Right atrium auricular region (tissue), 2 donors: ENCODE measurements at regions not wholly inside any gene's neighbourhood (a gene's known extent, or its start where the extent isn't known, plus 50 kb on each side); places are given as distances from the start of the nearest gene placed in this dataset.

ENCODE experiments used
- DNase-seq: peaks from one replicate; pipeline ENCODE4 v3.0.0-alpha.2; 2019; ENCODE audit warnings: low spot score
- H3K27ac ChIP-seq, 2 donors: fragments of 200-600 bp; sonication (generic); 1 replicate in 1 of 2; 2 replicates in 1 of 2; pipeline ENCODE4 v1.5.1; 2016 to 2019
- H3K27me3 ChIP-seq, 2 donors: fragments of 200-600 bp; sonication (generic); one replicate each; pipeline versions ENCODE4 v1.5.1 to v1.6.0; 2017 to 2019
- H3K36me3 ChIP-seq: fragments of 200-600 bp; sonication (generic); one replicate; pipeline ENCODE4 v1.5.1; 2016
- H3K4me1 ChIP-seq, 2 donors: fragments of 200-600 bp; sonication (generic); one replicate each; pipeline versions ENCODE4 v1.5.1 to v1.6.0; 2017 to 2019
- H3K4me3 ChIP-seq, 2 donors: fragments of 200-600 bp; sonication (generic); 1 replicate in 1 of 2; 2 replicates in 1 of 2; pipeline ENCODE4 v1.5.1; 2017 to 2019; ENCODE audit warnings: mild to moderate bottlenecking in 1 of 2, moderate library complexity in 1 of 2
- H3K9me3 ChIP-seq, 2 donors: fragments of 200-600 bp; sonication (generic); one replicate each; pipeline ENCODE4 v1.5.1; 2019
- TF ChIP-seq, protein P1 (sequence below), 2 donors: fragments of 200-600 bp; sonication (generic); IDR thresholded peaks; one replicate each; pipeline ENCODE4 v1.5.1; 2019; ENCODE audit warnings: antibody characterized with exemption in 2 of 2

DNA sequence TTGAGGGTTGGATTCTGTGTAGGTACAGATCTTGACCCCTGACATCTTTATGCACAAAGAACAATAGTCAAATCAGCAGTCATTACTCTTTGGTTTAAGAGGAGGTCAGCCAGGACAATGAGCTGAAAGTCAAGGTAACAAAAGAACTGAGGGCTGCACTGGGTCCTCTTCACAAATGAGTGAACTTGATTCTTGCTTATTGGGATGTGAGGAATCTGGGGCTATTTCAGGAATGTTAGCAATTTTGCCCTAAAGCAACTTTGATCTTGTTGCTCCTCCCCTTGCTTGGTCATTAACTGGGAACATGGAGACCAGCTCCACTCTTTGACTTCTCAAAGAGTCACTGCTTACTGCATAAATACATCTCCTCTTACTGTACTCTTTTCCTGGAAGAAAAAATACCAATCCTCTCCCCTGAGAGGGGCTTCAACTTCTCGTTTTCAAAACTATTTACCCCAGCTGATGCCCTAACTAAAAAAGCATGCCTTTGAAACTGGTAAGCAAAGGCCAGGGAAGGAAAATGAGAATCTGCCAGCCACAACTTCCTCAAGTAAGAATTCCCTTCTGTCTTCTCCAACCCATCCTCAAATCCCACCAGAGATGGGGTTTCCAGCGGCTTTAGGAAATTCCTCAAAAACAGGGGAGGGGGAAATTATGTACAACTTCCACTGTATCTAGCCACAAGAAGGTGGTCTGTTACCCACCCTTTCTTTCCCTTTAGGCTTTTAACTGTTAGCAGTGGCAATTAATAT lies 368.3 kb downstream of the ENC1 start:
- H3K27me3 ChIP-seq, result no peaks in the 10 kb centered on the region
- no peak for DNase-seq
- H3K4me1 ChIP-seq, result no peaks in the 10 kb centered on the region
- H3K4me3 ChIP-seq, result no peak overlapping the region
- no peak overlapping the region for H3K27ac ChIP-seq
- no peaks in the 10 kb centered on the region for H3K9me3 ChIP-seq
- TF ChIP-seq, protein P1, sequence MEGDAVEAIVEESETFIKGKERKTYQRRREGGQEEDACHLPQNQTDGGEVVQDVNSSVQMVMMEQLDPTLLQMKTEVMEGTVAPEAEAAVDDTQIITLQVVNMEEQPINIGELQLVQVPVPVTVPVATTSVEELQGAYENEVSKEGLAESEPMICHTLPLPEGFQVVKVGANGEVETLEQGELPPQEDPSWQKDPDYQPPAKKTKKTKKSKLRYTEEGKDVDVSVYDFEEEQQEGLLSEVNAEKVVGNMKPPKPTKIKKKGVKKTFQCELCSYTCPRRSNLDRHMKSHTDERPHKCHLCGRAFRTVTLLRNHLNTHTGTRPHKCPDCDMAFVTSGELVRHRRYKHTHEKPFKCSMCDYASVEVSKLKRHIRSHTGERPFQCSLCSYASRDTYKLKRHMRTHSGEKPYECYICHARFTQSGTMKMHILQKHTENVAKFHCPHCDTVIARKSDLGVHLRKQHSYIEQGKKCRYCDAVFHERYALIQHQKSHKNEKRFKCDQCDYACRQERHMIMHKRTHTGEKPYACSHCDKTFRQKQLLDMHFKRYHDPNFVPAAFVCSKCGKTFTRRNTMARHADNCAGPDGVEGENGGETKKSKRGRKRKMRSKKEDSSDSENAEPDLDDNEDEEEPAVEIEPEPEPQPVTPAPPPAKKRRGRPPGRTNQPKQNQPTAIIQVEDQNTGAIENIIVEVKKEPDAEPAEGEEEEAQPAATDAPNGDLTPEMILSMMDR (IDR thresholded peaks at IDR 0.05), result no peak
- H3K36me3 ChIP-seq, result no peaks in the 10 kb centered on the region

DNA sequence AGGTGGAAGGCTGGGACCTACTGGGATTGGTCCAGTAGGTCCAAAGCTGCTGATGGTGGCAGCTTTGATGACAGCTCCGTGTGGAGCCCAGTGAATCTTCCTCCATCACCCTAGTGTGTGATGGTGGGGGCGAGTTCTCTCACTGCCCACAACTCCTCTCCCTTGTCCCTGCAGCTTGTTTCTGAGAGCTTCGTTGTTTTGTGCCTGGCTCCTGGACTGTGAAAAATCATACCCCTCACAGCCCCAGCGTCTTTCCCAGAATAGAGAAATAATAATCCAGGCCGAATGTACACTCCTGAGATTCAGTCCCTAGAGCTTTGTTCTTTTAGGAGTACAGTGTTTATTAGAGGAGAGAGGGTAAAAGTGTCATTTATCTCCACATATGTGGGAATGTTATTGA lies 372.2 kb downstream of the ENC1 start:
- Histone ChIP-seq H3K27me3 (no peaks in the 10 kb centered on the region), H3K36me3 (no peaks in the 10 kb centered on the region), H3K4me1 (no peaks in the 10 kb centered on the region), H3K4me3 (no peak overlapping the region), H3K27ac (no peak overlapping the region), H3K9me3 (no peaks in the 10 kb centered on the region)
- TF ChIP-seq, protein P1 (IDR thresholded peaks at IDR 0.05), result no peak
- no peak for DNase-seq

DNA sequence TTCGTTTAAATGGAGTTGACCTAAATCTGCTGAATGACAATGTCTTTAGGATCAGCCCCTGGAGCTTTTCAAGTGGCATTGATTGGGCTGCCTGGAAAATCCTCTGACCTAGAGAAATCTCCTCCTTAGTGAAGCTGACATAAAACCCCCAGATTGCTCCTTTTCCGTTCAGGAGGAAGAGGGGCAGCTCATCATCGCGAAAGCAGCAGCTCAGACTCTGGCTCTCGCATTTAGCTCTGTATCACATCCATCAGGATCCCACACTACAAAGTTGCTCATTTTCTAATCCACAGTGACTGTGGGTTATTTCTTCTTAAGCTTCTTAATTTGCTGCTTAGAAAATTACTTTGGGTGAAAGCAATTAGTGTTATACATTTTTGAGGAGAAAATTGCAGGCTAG lies 373.7 kb downstream of the ENC1 start:
- Histone ChIP-seq H3K9me3 (no peaks in the 10 kb centered on the region), H3K27ac (no peak overlapping the region), H3K36me3 (no peaks in the 10 kb centered on the region), H3K4me3 (no peak overlapping the region), H3K4me1 (no peaks in the 10 kb centered on the region), H3K27me3 (no peaks in the 10 kb centered on the region)
- DNase-seq, result no peak
- TF ChIP-seq, protein P1 (IDR thresholded peaks at IDR 0.05), result no peak

DNA sequence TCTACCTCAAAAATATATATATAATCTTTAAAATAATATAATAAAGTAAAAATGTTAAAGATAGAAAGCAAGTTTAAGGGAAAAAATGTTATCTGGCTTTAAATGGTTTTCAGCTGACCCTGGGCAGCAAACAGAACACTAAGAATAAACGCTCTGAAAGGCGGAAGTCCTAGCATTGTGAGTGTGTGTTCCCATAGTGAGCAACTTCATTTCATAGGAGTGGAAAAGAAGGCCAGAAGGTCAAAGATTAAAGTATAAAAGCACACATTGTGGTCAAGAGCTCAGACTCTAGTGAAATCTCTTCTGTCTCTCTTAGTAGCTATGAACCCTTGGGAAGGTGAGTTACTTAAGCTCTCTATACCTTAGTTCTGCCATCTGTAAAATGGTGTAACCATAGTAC lies 374.4 kb downstream of the ENC1 start:
- Histone ChIP-seq H3K27ac (no peak overlapping the region), H3K9me3 (no peaks in the 10 kb centered on the region), H3K36me3 (no peaks in the 10 kb centered on the region), H3K4me3 (no peak overlapping the region), H3K4me1 (no peaks in the 10 kb centered on the region), H3K27me3 (no peaks in the 10 kb centered on the region)
- TF ChIP-seq, protein P1 (IDR thresholded peaks at IDR 0.05), result no peak
- no peak for DNase-seq

DNA sequence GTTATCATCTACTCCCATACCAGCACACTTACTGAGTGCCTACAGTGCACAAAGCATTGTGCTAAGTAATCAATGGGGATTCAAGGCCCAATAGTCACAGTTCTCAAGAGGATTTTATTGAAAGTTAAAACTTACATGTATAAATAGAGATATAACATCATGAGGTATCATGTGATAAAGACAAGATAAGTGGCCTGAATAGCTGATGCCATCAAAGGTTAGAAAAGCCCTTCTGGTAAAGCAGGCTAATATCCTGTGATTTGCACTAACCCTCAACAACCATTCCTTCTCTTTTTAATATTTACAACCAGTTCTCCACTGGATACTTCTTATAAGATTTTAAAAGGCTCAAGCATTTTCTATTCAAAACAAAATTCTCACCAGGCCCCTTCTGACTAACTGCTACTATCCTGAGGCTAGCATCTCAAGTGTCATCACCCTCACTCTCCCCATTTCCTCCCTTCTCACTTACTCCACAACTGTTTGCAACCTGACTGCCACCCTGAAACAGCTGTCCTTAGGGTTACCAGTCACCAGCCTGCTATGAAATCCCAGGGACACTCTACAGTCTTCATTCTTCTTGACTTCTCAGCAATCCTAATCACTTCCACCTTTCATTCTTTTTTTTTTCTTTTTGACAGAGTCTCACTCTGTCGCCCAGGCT lies 377.9 kb downstream of the ENC1 start:
- Histone ChIP-seq H3K9me3 (no peaks in the 10 kb centered on the region), H3K27me3 (no peaks in the 10 kb centered on the region), H3K4me3 (no peak overlapping the region), H3K27ac (no peak overlapping the region), H3K4me1 (no peaks in the 10 kb centered on the region), H3K36me3 (no peaks in the 10 kb centered on the region)
- TF ChIP-seq, protein P1 (IDR thresholded peaks at IDR 0.05), result no peak
- no peak for DNase-seq
